Caco-2 (cell line): ENCODE measurements at regions not wholly inside any gene's neighbourhood (a gene's known extent, or its start where the extent isn't known, plus 50 kb on each side); places are given as distances from the start of the nearest gene placed in this dataset.

Source experiments
- BruUV-seq: library from RNA; stranded (reverse); fragments of 400-500 nt; replicated peaks from 2 replicates; lab custom pipeline; 2021; lab: Mats Ljungman, UMichigan
- CTCF ChIA-PET: fragments of 300-600 bp; sonication (Branson Sonifier 250); formaldehyde crosslinking; loops from one replicate; lab custom pipeline; 2022; ENCODE audit warnings: antibody characterized with exemption; lab: Charles Lee
- POLR2A ChIA-PET: fragments of 300-600 bp; sonication (Branson Sonifier 250); formaldehyde crosslinking; loops from one replicate; lab custom pipeline; 2022; ENCODE audit warnings: antibody characterized with exemption; lab: Charles Lee
- DNase-seq, 2 experiments: peaks; one replicate each; pipeline versions ENCODE4 v3.0.0 to v3.0.0-alpha.2; 2020 to 2022
- H3K27me3 ChIP-seq: replicated peaks from 2 replicates; pipeline ENCODE4 v1.6.0; 2011; ENCODE audit warnings: low read length; ENCODE audit not compliant: control insufficient read depth, insufficient read depth
- H3K36me3 ChIP-seq: 2 replicates; pipeline ENCODE4 v1.5.1; 2011; ENCODE audit warnings: low read length; ENCODE audit not compliant: control insufficient read depth, insufficient read depth
- H3K4me1 ChIP-seq: fragments of 250-450 bp; sonication (Bioruptor Pico); 2 replicates; pipeline ENCODE4 v1.5.1; 2020; ENCODE audit warnings: mild to moderate bottlenecking
- H3K4me3 ChIP-seq: 2 replicates; pipeline ENCODE4 v1.5.1; 2011; ENCODE audit warnings: low read depth, mild to moderate bottlenecking, control low read depth, low read length
- H3K9me3 ChIP-seq: fragments of 250-450 bp; sonication (Bioruptor Pico); 2 replicates; pipeline ENCODE4 v1.5.1; 2020; ENCODE audit warnings: mild to moderate bottlenecking, moderate library complexity
- H3K27ac Mint-ChIP-seq: one replicate; pipeline ENCODE4 v1.8.0; 2022; ENCODE audit warnings: mixed read lengths; ENCODE audit not compliant: unreplicated experiment
- H3K27me3 Mint-ChIP-seq: one replicate; pipeline ENCODE4 v1.8.0; 2022; ENCODE audit warnings: mixed read lengths; ENCODE audit not compliant: insufficient read depth, unreplicated experiment
- H3K36me3 Mint-ChIP-seq: one replicate; pipeline ENCODE4 v1.8.0; 2022; ENCODE audit warnings: mild to moderate bottlenecking, mixed read lengths; ENCODE audit not compliant: insufficient read depth, unreplicated experiment
- H3K4me1 Mint-ChIP-seq: one replicate; pipeline ENCODE4 v1.8.0; 2022; ENCODE audit warnings: low read depth, mixed read lengths; ENCODE audit not compliant: unreplicated experiment
- H3K4me3 Mint-ChIP-seq: one replicate; pipeline ENCODE4 v1.8.0; 2022; ENCODE audit warnings: mild to moderate bottlenecking, moderate library complexity, mixed read lengths; ENCODE audit not compliant: unreplicated experiment
- H3K9me3 Mint-ChIP-seq: one replicate; pipeline ENCODE4 v1.8.0; 2022; ENCODE audit warnings: mixed read lengths; ENCODE audit not compliant: unreplicated experiment
- CTCF ChIP-seq, 2 experiments: fragments of 200-600 bp in 1 of 2; IDR thresholded peaks; 1 replicate in 1 of 2; 2 replicates in 1 of 2; pipeline versions ENCODE4 v1.5.1 to v1.8.0; 2011 to 2022; ENCODE audit warnings: antibody characterized with exemption in 1 of 2, control low read depth in 1 of 2, inconsistent platforms in 1 of 2, low read depth in 1 of 2, low read length in 1 of 2, mild to moderate bottlenecking in 1 of 2, moderate library complexity in 1 of 2; ENCODE audit not compliant: insufficient read depth in 1 of 2, severe bottlenecking in 1 of 2, unreplicated experiment in 1 of 2
- intact Hi-C: fragments of 100-400 bp; cut with micrococcal nuclease; formaldehyde crosslinking; loops from one replicate; pipeline ENCODE4 v1.10.0; 2022; ENCODE audit not compliant: unreplicated experiment

- no peaks in the 10 kb centered on the region for H3K27me3 Mint-ChIP-seq
- POLR2A ChIA-PET = no interaction called here
- peaks cover 4% of the 10 kb centered on the region; the same call in 1 of the 2 replicates for H3K4me1 ChIP-seq
- no peak overlapping the region for H3K27ac Mint-ChIP-seq
- no peaks in the 10 kb centered on the region for H3K36me3 Mint-ChIP-seq
- H3K9me3 Mint-ChIP-seq = no peaks in the 10 kb centered on the region
- H3K4me1 Mint-ChIP-seq = no peaks in the 10 kb centered on the region
- no peaks in the 10 kb centered on the region for H3K27me3 ChIP-seq
- CTCF ChIA-PET = no interaction called here
- no peaks in the 10 kb centered on the region for H3K9me3 ChIP-seq
- H3K4me3 ChIP-seq = no peak overlapping the region
- TF ChIP-seq CTCF (IDR thresholded peaks at IDR 0.05; ENCODE audit: insufficient read depth in 1 of 2, low read depth in 1 of 2, low read length in 1 of 2, severe bottlenecking in 1 of 2, unreplicated experiment in 1 of 2) = no peak
- no peak overlapping the region for H3K4me3 Mint-ChIP-seq
- intact Hi-C loops = no loop called here
- no TSS peak for BruUV-seq
- DNase-seq = no peak
- H3K36me3 ChIP-seq = no peaks in the 10 kb centered on the region
These were observed 189.7 kb downstream of the TOMM20 start for GRCh38 chr1:234938924-234939323.

- no TSS peak for BruUV-seq
- no peaks in the 10 kb centered on the region for H3K36me3 ChIP-seq
- H3K4me1 Mint-ChIP-seq = no peaks in the 10 kb centered on the region
- DNase-seq = no peak
- H3K27ac Mint-ChIP-seq = no peak overlapping the region
- H3K4me1 ChIP-seq = peaks cover 4% of the 10 kb centered on the region; the same call in 1 of the 2 replicates
- ChIA-PET POLR2A (no interaction called here), CTCF (no interaction called here)
- no peaks in the 10 kb centered on the region for H3K27me3 ChIP-seq
- no peaks in the 10 kb centered on the region for H3K9me3 Mint-ChIP-seq
- intact Hi-C loops = no loop called here
- no peaks in the 10 kb centered on the region for H3K27me3 Mint-ChIP-seq
- no peaks in the 10 kb centered on the region for H3K36me3 Mint-ChIP-seq
- no peak overlapping the region for H3K4me3 Mint-ChIP-seq
- H3K9me3 ChIP-seq = no peaks in the 10 kb centered on the region
- H3K4me3 ChIP-seq = no peak overlapping the region
- no peak for TF ChIP-seq CTCF (IDR thresholded peaks at IDR 0.05; ENCODE audit: insufficient read depth in 1 of 2, low read depth in 1 of 2, low read length in 1 of 2, severe bottlenecking in 1 of 2, unreplicated experiment in 1 of 2)
These were observed 190.5 kb downstream of the TOMM20 start for GRCh38 chr1:234938135-234938534.

GRCh38 chr1:234936612-234937389 is 191.8 kb downstream of the TOMM20 start:
- no peak for TF ChIP-seq CTCF (IDR thresholded peaks at IDR 0.05; ENCODE audit: insufficient read depth in 1 of 2, low read depth in 1 of 2, low read length in 1 of 2, severe bottlenecking in 1 of 2, unreplicated experiment in 1 of 2)
- no peak overlapping the region for H3K4me3 ChIP-seq
- H3K36me3 Mint-ChIP-seq = no peaks in the 10 kb centered on the region
- no peak overlapping the region for H3K4me3 Mint-ChIP-seq
- H3K27ac Mint-ChIP-seq = no peak overlapping the region
- H3K9me3 Mint-ChIP-seq = no peaks in the 10 kb centered on the region
- ChIA-PET CTCF (no interaction called here), POLR2A (interaction anchor here (0.5 kb wide), 1 partner anchor 155 kb away, joined by 3 read pairs; no protein-coding TSS in a partner anchor)
- H3K36me3 ChIP-seq = no peaks in the 10 kb centered on the region
- no peaks in the 10 kb centered on the region for H3K27me3 ChIP-seq
- no peaks in the 10 kb centered on the region for H3K4me1 Mint-ChIP-seq
- no peak for DNase-seq
- BruUV-seq = no TSS peak
- intact Hi-C loops = no loop called here
- peaks cover 1% of the 10 kb centered on the region; the same call in 1 of the 2 replicates for H3K4me1 ChIP-seq
- no peaks in the 10 kb centered on the region for H3K9me3 ChIP-seq
- H3K27me3 Mint-ChIP-seq = no peaks in the 10 kb centered on the region
